IgD-negative memory B cell (primary cell): ENCODE measurements at regions not wholly inside any gene's neighbourhood (a gene's known extent, or its start where the extent isn't known, plus 50 kb on each side); places are given as distances from the start of the nearest gene placed in this dataset.
"Not testable (repeated sequence)": the region's sequence is repeated elsewhere in the genome, so short reads cannot be mapped to it uniquely, and the experiment has no call there.

Experiments used
- H3K27ac Mint-ChIP-seq, 3 donors: one replicate each; pipeline ENCODE4 v1.8.0; 2020 to 2022; ENCODE audit warnings: mild to moderate bottlenecking in 3 of 3, mixed read lengths in 3 of 3, moderate library complexity in 1 of 3
- H3K27me3 Mint-ChIP-seq: one replicate; pipeline ENCODE4 v1.8.0; 2021; ENCODE audit warnings: mixed read lengths
- H3K36me3 Mint-ChIP-seq: one replicate; pipeline ENCODE4 v1.8.0; 2020; ENCODE audit warnings: mild to moderate bottlenecking, mixed read lengths
- H3K4me1 Mint-ChIP-seq, 3 donors: one replicate each; pipeline ENCODE4 v1.8.0; 2020 to 2022; ENCODE audit warnings: mixed read lengths in 3 of 3, mild to moderate bottlenecking in 1 of 3
- H3K4me3 Mint-ChIP-seq, 4 donors: one replicate each; pipeline ENCODE4 v1.8.0; 2020 to 2022; ENCODE audit warnings: mild to moderate bottlenecking in 4 of 4, mixed read lengths in 4 of 4, moderate library complexity in 3 of 4
- H3K9me3 Mint-ChIP-seq, 3 donors: one replicate each; pipeline ENCODE4 v1.8.0; 2020 to 2021; ENCODE audit warnings: mixed read lengths in 3 of 3, mild to moderate bottlenecking in 1 of 3

DNA sequence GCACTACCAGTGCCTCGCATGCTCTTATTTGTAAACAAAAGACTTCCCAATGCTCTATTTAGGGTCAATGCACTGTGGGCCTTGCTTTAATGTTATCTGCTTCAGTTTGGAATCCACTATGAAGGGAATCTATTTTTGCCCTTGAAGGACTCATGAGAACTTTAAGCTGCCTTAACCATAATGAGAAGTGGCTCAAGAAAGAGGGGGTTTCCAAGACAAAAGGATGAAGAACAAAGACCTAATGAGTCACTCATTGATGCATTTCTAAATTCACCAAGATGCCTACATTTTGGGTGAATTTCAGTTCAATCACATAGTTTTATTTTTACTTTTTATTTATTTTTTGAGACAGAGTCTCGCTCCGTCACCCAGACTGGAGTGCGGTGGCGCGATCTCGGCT lies 228.2 kb downstream of the LY86 start:
- H3K27ac Mint-ChIP-seq, result no peak overlapping the region
- H3K4me1 Mint-ChIP-seq, result peaks cover 7 to 14% (median 8%) of the 10 kb centered on the region in 3 donors
- H3K9me3 Mint-ChIP-seq, result no peaks in the 10 kb centered on the region
- H3K36me3 Mint-ChIP-seq, result peaks cover 2% of the 10 kb centered on the region
- no peak overlapping the region for H3K4me3 Mint-ChIP-seq
- no peaks in the 10 kb centered on the region for H3K27me3 Mint-ChIP-seq

- Mint-ChIP-seq H3K27ac (no peak overlapping the region), H3K9me3 (no peaks in the 10 kb centered on the region), H3K4me1 (peaks cover 7 to 14% (median 8%) of the 10 kb centered on the region in 3 donors), H3K4me3 (no peak overlapping the region), H3K36me3 (peaks cover 2% of the 10 kb centered on the region), H3K27me3 (no peaks in the 10 kb centered on the region)
Measured at GRCh38 chr6:6818078-6818639, 229.6 kb downstream of the LY86 start.

- H3K36me3 Mint-ChIP-seq, result no peaks in the 10 kb centered on the region
- H3K27ac Mint-ChIP-seq, result no peak overlapping the region
- no peaks in the 10 kb centered on the region for H3K9me3 Mint-ChIP-seq
- H3K4me3 Mint-ChIP-seq, result no peak overlapping the region
- H3K27me3 Mint-ChIP-seq, result peaks cover 8% of the 10 kb centered on the region
- peaks cover 8 to 15% (median 10%) of the 10 kb centered on the region in 3 donors for H3K4me1 Mint-ChIP-seq
Measured at GRCh38 chr6:6820641-6821238, 232.2 kb downstream of the LY86 start.

- Mint-ChIP-seq H3K36me3 (no peaks in the 10 kb centered on the region), H3K4me3 (no peak overlapping the region), H3K27ac (no peak overlapping the region), H3K27me3 (peaks cover 8% of the 10 kb centered on the region), H3K4me1 (peaks cover 8 to 16% (median 14%) of the 10 kb centered on the region in 3 donors), H3K9me3 (no peaks in the 10 kb centered on the region)
Measured at GRCh38 chr6:6821639-6822261, 233.2 kb downstream of the LY86 start.

- H3K27ac Mint-ChIP-seq, result no peak overlapping the region
- H3K36me3 Mint-ChIP-seq, result no peaks in the 10 kb centered on the region
- no peaks in the 10 kb centered on the region for H3K9me3 Mint-ChIP-seq
- H3K27me3 Mint-ChIP-seq, result peaks cover 12% of the 10 kb centered on the region
- no peak overlapping the region for H3K4me3 Mint-ChIP-seq
- H3K4me1 Mint-ChIP-seq, result peaks cover 5 to 16% (median 16%) of the 10 kb centered on the region in 3 donors
Measured at GRCh38 chr6:6823030-6823429, 234.5 kb downstream of the LY86 start.

GRCh38 chr6:6823568-6824224 lies 235.2 kb downstream of the LY86 start:
- Mint-ChIP-seq H3K27ac (peak overlapping the region in 1 of 3 donors; percentile 16), H3K9me3 (no peaks in the 10 kb centered on the region), H3K36me3 (no peaks in the 10 kb centered on the region), H3K4me1 (peaks cover 5 to 16% (median 16%) of the 10 kb centered on the region in 3 donors), H3K4me3 (no peak overlapping the region), H3K27me3 (peaks cover 12% of the 10 kb centered on the region)

- H3K27me3 Mint-ChIP-seq, result peaks cover 12% of the 10 kb centered on the region
- H3K36me3 Mint-ChIP-seq, result no peaks in the 10 kb centered on the region
- H3K9me3 Mint-ChIP-seq, result no peaks in the 10 kb centered on the region
- no peak overlapping the region for H3K4me3 Mint-ChIP-seq
- no peak overlapping the region for H3K27ac Mint-ChIP-seq
- H3K4me1 Mint-ChIP-seq, result peaks cover 5 to 16% (median 16%) of the 10 kb centered on the region in 3 donors
Measured at GRCh38 chr6:6824381-6824780, 235.9 kb downstream of the LY86 start.

- peaks cover 12% of the 10 kb centered on the region for H3K27me3 Mint-ChIP-seq
- peak overlapping the region in 1 of 3 donors; percentile 74 for H3K27ac Mint-ChIP-seq
- peaks cover 5 to 16% (median 16%) of the 10 kb centered on the region in 3 donors for H3K4me1 Mint-ChIP-seq
- no peaks in the 10 kb centered on the region for H3K9me3 Mint-ChIP-seq
- peak overlapping the region in 1 of 4 donors; percentile 38 for H3K4me3 Mint-ChIP-seq
- no peaks in the 10 kb centered on the region for H3K36me3 Mint-ChIP-seq
Measured at GRCh38 chr6:6825193-6825784, 236.8 kb downstream of the LY86 start.

DNA sequence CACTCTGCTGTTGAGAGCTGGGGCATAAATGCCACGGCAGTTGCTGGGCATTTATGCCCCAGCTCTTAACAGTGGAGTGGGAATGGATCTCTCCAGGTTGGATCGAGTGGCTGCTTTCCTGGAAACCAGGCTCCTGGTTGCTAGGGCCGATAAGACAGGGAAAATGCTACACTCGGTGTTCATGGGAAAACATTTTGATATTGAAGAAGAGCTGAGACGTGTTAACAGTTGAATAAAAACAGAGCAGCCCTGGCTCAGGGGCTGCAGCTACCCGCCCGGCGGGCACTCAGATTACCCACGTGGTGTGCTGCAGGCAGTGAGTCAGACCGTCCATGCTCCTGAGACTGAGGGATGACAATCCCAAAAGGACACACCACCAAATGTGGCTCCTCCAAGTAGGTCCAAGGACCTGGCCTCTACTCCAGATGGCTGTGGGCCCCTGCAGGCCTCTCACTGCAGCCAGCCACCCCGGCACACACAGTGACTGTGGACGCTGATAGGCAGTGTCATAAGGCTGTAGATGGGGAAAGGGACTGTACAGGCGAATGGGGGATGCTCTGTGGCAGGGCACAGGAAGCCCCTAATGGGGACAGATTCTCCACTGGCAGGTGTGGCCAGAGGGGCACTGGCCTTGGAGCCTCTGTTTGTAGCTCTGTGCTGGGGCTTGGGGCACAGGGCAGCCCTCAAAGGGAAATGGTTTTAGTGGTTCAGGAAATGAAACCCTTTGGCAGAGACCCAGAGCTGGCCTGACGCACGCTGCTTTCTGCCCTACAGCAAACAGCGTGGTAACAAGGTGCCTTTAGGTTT lies 237.8 kb downstream of the LY86 start:
- H3K9me3 Mint-ChIP-seq, result no peaks in the 10 kb centered on the region
- no peak overlapping the region for H3K4me3 Mint-ChIP-seq
- H3K27ac Mint-ChIP-seq, result peak overlapping the region in 2 of 3 donors; percentile 31 to 39
- peaks cover 12% of the 10 kb centered on the region for H3K27me3 Mint-ChIP-seq
- no peaks in the 10 kb centered on the region for H3K36me3 Mint-ChIP-seq
- H3K4me1 Mint-ChIP-seq, result peaks cover 5 to 16% (median 16%) of the 10 kb centered on the region in 3 donors

DNA sequence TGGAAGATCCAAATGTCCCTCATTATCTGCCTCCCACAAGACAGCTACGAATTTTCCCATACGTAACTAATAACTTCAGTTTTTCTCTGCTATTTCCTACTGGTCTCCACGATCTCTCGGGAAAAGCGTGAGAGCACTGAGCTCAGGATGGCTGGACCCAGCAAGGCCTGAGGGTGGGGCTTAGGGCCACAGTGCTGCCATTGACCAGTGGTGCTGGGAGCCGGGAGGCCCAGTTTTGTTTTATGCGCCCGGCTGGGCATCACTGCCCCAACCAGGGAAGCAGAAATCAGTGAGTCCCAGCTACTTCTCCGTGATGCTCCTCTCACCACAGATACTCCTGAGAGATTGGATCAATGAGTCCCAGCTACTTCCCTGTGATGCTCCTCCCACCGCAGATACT lies 238.4 kb downstream of the LY86 start:
- Mint-ChIP-seq H3K4me1 (peaks cover 5 to 16% (median 16%) of the 10 kb centered on the region in 3 donors), H3K36me3 (no peaks in the 10 kb centered on the region), H3K27me3 (peaks cover 12% of the 10 kb centered on the region), H3K27ac (peak overlapping the region in 1 of 3 donors; percentile 31), H3K9me3 (no peaks in the 10 kb centered on the region), H3K4me3 (no peak overlapping the region)

- H3K4me3 Mint-ChIP-seq, result no peak overlapping the region
Measured at GRCh38 chr6:6829872-6830685, 241.6 kb downstream of the LY86 start.

GRCh38 chr6:6830686-6831063 lies 242.2 kb downstream of the LY86 start:
- H3K27me3 Mint-ChIP-seq, result peaks cover 20% of the 10 kb centered on the region
- H3K4me3 Mint-ChIP-seq, H3K4me1 Mint-ChIP-seq, H3K9me3 Mint-ChIP-seq, H3K27ac Mint-ChIP-seq, H3K36me3 Mint-ChIP-seq: not testable (repeated sequence)

More at GRCh38 chr6:6829872-6830685, 241.6 kb downstream of the LY86 start:
- Mint-ChIP-seq H3K9me3 (no peaks in the 10 kb centered on the region), H3K36me3 (no peaks in the 10 kb centered on the region), H3K4me1 (peaks cover 0 to 7% (median 6%) of the 10 kb centered on the region in 3 donors), H3K27ac (no peak overlapping the region), H3K27me3 (peaks cover 20% of the 10 kb centered on the region)

DNA sequence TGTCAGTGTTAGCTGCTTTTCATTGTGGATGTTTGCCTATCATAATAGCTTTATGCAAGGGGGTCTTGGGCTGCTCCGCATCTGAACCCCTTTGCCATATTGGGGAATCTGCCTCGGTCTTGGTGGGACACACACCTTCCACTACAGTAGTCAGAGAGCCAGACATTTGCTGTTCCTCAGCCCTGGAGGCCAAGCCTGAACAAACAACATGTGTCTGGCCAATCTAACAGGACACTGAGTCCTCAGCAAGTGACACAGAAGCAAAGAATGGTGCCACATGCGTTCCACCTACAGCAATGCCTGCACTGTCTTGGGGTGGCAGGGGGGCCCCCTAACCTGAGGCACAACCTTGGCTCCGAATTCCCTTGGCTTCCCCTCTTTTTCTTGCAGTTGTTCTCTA lies 243.9 kb downstream of the LY86 start:
- peaks cover 17% of the 10 kb centered on the region for H3K27me3 Mint-ChIP-seq
- no peaks in the 10 kb centered on the region for H3K4me1 Mint-ChIP-seq
- no peak overlapping the region for H3K27ac Mint-ChIP-seq
- H3K36me3 Mint-ChIP-seq, result no peaks in the 10 kb centered on the region
- H3K4me3 Mint-ChIP-seq, result no peak overlapping the region
- no peaks in the 10 kb centered on the region for H3K9me3 Mint-ChIP-seq
